ENCODE measurements at regions not wholly inside any gene's neighbourhood (a gene's known extent, or its start where the extent isn't known, plus 50 kb on each side); places are given as distances from the start of the nearest gene placed in this dataset.

DNA sequence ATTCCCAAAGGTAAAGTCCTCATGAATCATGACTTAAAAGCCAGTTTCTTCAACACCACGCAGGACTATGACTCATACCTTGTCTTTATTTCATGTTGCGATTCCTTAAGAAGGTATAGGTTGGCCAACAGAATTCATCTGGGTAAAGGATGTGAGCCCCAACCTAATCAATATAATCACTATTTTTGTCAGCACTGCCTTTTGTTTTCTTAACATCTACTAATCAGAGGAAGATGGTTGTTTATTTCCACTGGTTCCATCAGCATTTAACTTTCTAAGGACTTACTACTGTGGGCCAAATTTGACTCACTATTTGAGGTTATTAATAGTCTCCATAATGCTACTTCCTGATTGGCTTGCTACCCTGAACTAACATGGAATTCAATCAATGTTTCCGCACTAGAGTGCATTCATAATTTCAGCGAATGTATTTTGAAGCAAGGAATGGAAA, 78.6 kb downstream of the SCG2 start:
- TF ChIP-seq, protein P1, sequence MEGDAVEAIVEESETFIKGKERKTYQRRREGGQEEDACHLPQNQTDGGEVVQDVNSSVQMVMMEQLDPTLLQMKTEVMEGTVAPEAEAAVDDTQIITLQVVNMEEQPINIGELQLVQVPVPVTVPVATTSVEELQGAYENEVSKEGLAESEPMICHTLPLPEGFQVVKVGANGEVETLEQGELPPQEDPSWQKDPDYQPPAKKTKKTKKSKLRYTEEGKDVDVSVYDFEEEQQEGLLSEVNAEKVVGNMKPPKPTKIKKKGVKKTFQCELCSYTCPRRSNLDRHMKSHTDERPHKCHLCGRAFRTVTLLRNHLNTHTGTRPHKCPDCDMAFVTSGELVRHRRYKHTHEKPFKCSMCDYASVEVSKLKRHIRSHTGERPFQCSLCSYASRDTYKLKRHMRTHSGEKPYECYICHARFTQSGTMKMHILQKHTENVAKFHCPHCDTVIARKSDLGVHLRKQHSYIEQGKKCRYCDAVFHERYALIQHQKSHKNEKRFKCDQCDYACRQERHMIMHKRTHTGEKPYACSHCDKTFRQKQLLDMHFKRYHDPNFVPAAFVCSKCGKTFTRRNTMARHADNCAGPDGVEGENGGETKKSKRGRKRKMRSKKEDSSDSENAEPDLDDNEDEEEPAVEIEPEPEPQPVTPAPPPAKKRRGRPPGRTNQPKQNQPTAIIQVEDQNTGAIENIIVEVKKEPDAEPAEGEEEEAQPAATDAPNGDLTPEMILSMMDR (conservative IDR thresholded peaks at IDR 0.05 in 1 of 2, IDR thresholded peaks at IDR 0.05 in 1 of 2; ENCODE audit: low read depth in 1 of 2, low read length in 2 of 2): no peak
- no peak for TF ChIP-seq EZH2 (IDR thresholded peaks at IDR 0.05; ENCODE audit: low read length, missing control alignments)

Measured in fibroblast of lung (primary cell).